IMR-90 (cell line): ENCODE measurements at regions not wholly inside any gene's neighbourhood (a gene's known extent, or its start where the extent isn't known, plus 50 kb on each side); places are given as distances from the start of the nearest gene placed in this dataset.

Experiments
- ATAC-seq: fragments of 200-7000 bp; cut with Tn5 transposase; 2 replicates; pipeline ENCODE4 v1.9.1; 2020; ENCODE audit warnings: low read depth, mild to moderate bottlenecking, moderate library complexity
- BruUV-seq: library from RNA; stranded (reverse); fragments of 400-500 nt; replicated peaks from 2 replicates; lab custom pipeline; 2021; lab: Mats Ljungman, UMichigan
- CTCF ChIA-PET: fragments of 300-600 bp; formaldehyde crosslinking; extraction: SDS; loops from one replicate; lab custom pipeline; 2021; ENCODE audit warnings: antibody characterized with exemption; lab: Yijun Ruan, JAX
- POLR2A ChIA-PET: fragments of 300-600 bp; sonication (Branson Sonifier 250); formaldehyde crosslinking; loops from one replicate; lab custom pipeline; 2022; ENCODE audit warnings: antibody characterized with exemption; ENCODE audit not compliant: unreplicated experiment; lab: Charles Lee
- DNase-seq: peaks from one replicate; pipeline ENCODE4 v3.0.0; 2013
- H2AFZ ChIP-seq: replicated peaks from 2 replicates; pipeline ENCODE3; 2013; ENCODE audit warnings: low read length, mild to moderate bottlenecking; ENCODE audit not compliant: poor library complexity
- H2AK5ac ChIP-seq: 2 replicates; pipeline ENCODE4 v1.6.1; 2013; ENCODE audit warnings: low read depth, low read length, inconsistent platforms
- H2AK9ac ChIP-seq: replicated peaks from 2 replicates; pipeline ENCODE3; 2013; ENCODE audit warnings: mild to moderate bottlenecking, low read depth, low read length, moderate library complexity; ENCODE audit not compliant: poor library complexity
- H2BK120ac ChIP-seq: 2 replicates; pipeline ENCODE4 v1.6.1; 2013; ENCODE audit warnings: low read depth, low read length, inconsistent platforms
- H2BK15ac ChIP-seq: 3 replicates; pipeline ENCODE4 v1.6.1; 2013; ENCODE audit warnings: low read depth, low read length, inconsistent platforms
- H2BK20ac ChIP-seq: 2 replicates; pipeline ENCODE4 v1.6.1; 2013; ENCODE audit warnings: low read depth, mild to moderate bottlenecking, inconsistent platforms, low read length, moderate library complexity
- H2BK5ac ChIP-seq: 2 replicates; pipeline ENCODE4 v1.6.1; 2013; ENCODE audit warnings: mild to moderate bottlenecking, low read depth, low read length, inconsistent platforms; ENCODE audit not compliant: poor library complexity, severe bottlenecking
- H3K14ac ChIP-seq: replicated peaks from 2 replicates; pipeline ENCODE4 v1.6.1; 2013; ENCODE audit warnings: low read depth, low read length, inconsistent platforms
- H3K18ac ChIP-seq: 2 replicates; pipeline ENCODE4 v1.6.1; 2013; ENCODE audit warnings: low read depth, low read length, control low read depth
- H3K23ac ChIP-seq: 2 replicates; pipeline ENCODE4 v1.6.1; 2013; ENCODE audit warnings: low read depth, low read length, inconsistent platforms
- H3K27ac ChIP-seq: 2 replicates; pipeline ENCODE4 v1.5.1; 2013; ENCODE audit warnings: mild to moderate bottlenecking, control low read depth, low read length; ENCODE audit not compliant: insufficient read depth
- H3K27me3 ChIP-seq: 2 replicates; pipeline ENCODE4 v1.6.1; 2013; ENCODE audit warnings: low read length; ENCODE audit not compliant: control insufficient read depth, insufficient read depth
- H3K36me3 ChIP-seq: 2 replicates; pipeline ENCODE4 v1.6.1; 2013; ENCODE audit warnings: low read length, mixed read lengths; ENCODE audit not compliant: control insufficient read depth, insufficient read depth
- H3K4ac ChIP-seq: 2 replicates; pipeline ENCODE4 v1.6.1; 2013; ENCODE audit warnings: low read depth, low read length, inconsistent platforms
- H3K4me1 ChIP-seq: 2 replicates; pipeline ENCODE4 v1.6.1; 2013; ENCODE audit warnings: low read length, mixed read lengths; ENCODE audit not compliant: control insufficient read depth, insufficient read depth
- H3K4me2 ChIP-seq: 2 replicates; pipeline ENCODE4 v1.6.1; 2013; ENCODE audit warnings: low read depth, mild to moderate bottlenecking, control low read depth, low read length, moderate library complexity
- H3K4me3 ChIP-seq: 2 replicates; pipeline ENCODE4 v1.5.1; 2013; ENCODE audit warnings: low read depth, mild to moderate bottlenecking, control low read depth, low read length, moderate library complexity; ENCODE audit not compliant: insufficient read depth
- H3K56ac ChIP-seq: 2 replicates; pipeline ENCODE4 v1.6.1; 2013; ENCODE audit warnings: low read length, inconsistent platforms; ENCODE audit not compliant: insufficient read depth; ENCODE audit errors: extremely low read depth
- H3K79me1 ChIP-seq, 2 experiments: 2 replicates each; pipeline ENCODE4 v1.6.1; 2013; ENCODE audit warnings: low read length in 2 of 2, inconsistent platforms in 1 of 2, low read depth in 1 of 2
- H3K9ac ChIP-seq: 2 replicates; pipeline ENCODE4 v1.6.1; 2013; ENCODE audit warnings: low read depth, low read length, control low read depth
- H3K9me1 ChIP-seq: 2 replicates; pipeline ENCODE4 v1.6.1; 2013; ENCODE audit warnings: low read length, inconsistent platforms; ENCODE audit not compliant: insufficient read depth
- H3K9me3 ChIP-seq: 2 replicates; pipeline ENCODE4 v1.6.1; 2013; ENCODE audit warnings: low read length; ENCODE audit not compliant: control insufficient read depth, insufficient read depth
- H4K20me1 ChIP-seq: 2 replicates; pipeline ENCODE4 v1.6.1; 2013; ENCODE audit warnings: low read length, inconsistent platforms; ENCODE audit not compliant: insufficient read depth
- H4K5ac ChIP-seq: 2 replicates; pipeline ENCODE4 v1.6.1; 2013; ENCODE audit warnings: mild to moderate bottlenecking, low read depth, low read length, control low read depth
- H4K8ac ChIP-seq, 2 experiments: 2 replicates each; pipeline ENCODE4 v1.6.1; 2013; ENCODE audit warnings: low read depth in 2 of 2, low read length in 2 of 2, control low read depth in 1 of 2, inconsistent platforms in 1 of 2
- H4K91ac ChIP-seq: 2 replicates; pipeline ENCODE4 v1.6.1; 2013; ENCODE audit warnings: low read depth, low read length, inconsistent platforms; ENCODE audit not compliant: insufficient read depth
- BHLHE40 ChIP-seq: fragments of 150-350 bp; IDR thresholded peaks from 2 replicates; pipeline ENCODE4 v1.6.1; 2016; ENCODE audit warnings: mild to moderate bottlenecking, low read depth, low read length
- CEBPB ChIP-seq: IDR thresholded peaks from 2 replicates; pipeline ENCODE4 v1.6.1; 2012; ENCODE audit warnings: low read depth, low read length, improper control_type of control experiment
- CHD1 ChIP-seq: IDR thresholded peaks from 2 replicates; pipeline ENCODE4 v1.6.1; 2012; ENCODE audit warnings: low read depth, low read length, improper control_type of control experiment
- CTCF ChIP-seq: conservative IDR thresholded peaks from 2 replicates; pipeline ENCODE4 v1.5.1; 2012; ENCODE audit warnings: mild to moderate bottlenecking, low read depth, low read length, improper control_type of control experiment
- ELK1 ChIP-seq: fragments of 150-350 bp; IDR thresholded peaks from 2 replicates; pipeline ENCODE4 v1.6.1; 2016; ENCODE audit warnings: low read depth, mild to moderate bottlenecking, low read length, moderate library complexity, borderline replicate concordance
- FOS ChIP-seq: fragments of 150-350 bp; IDR thresholded peaks from 2 replicates; pipeline ENCODE4 v1.6.1; 2016; ENCODE audit warnings: low read depth, low read length
- MAFK ChIP-seq: IDR thresholded peaks from 2 replicates; pipeline ENCODE4 v1.6.1; 2012; ENCODE audit warnings: low read depth, low read length, improper control_type of control experiment
- MAZ ChIP-seq: IDR thresholded peaks from 2 replicates; pipeline ENCODE4 v1.6.1; 2012; ENCODE audit warnings: low read depth, mild to moderate bottlenecking, low read length, improper control_type of control experiment, moderate library complexity, borderline replicate concordance
- MXI1 ChIP-seq: IDR thresholded peaks from 2 replicates; pipeline ENCODE4 v1.6.1; 2012; ENCODE audit warnings: low read depth, mild to moderate bottlenecking, low read length, moderate library complexity, borderline replicate concordance
- NFE2L2 ChIP-seq: fragments of 150-350 bp; IDR thresholded peaks from 2 replicates; pipeline ENCODE4 v1.6.1; 2016; ENCODE audit warnings: low read depth, mild to moderate bottlenecking, low read length
- POLR2A ChIP-seq: IDR thresholded peaks from 2 replicates; pipeline ENCODE4 v1.6.1; 2012; ENCODE audit warnings: mild to moderate bottlenecking, low read depth, low read length
- RAD21 ChIP-seq: IDR thresholded peaks from 2 replicates; pipeline ENCODE4 v1.6.1; 2012; ENCODE audit warnings: low read length, improper control_type of control experiment
- RCOR1 ChIP-seq: IDR thresholded peaks from 2 replicates; pipeline ENCODE4 v1.6.1; 2012; ENCODE audit warnings: mild to moderate bottlenecking, low read length, improper control_type of control experiment; ENCODE audit not compliant: insufficient replicate concordance
- RFX5 ChIP-seq: IDR thresholded peaks from 2 replicates; pipeline ENCODE4 v1.8.0; 2012; ENCODE audit warnings: low read depth, mild to moderate bottlenecking, low read length, moderate library complexity
- SMC3 ChIP-seq: fragments of 150-350 bp; IDR thresholded peaks from 2 replicates; pipeline ENCODE4 v1.6.1; 2016; ENCODE audit warnings: low read depth, mild to moderate bottlenecking, antibody characterized with exemption, low read length, moderate library complexity
- USF2 ChIP-seq: fragments of 150-350 bp; IDR thresholded peaks from 2 replicates; pipeline ENCODE4 v1.6.1; 2017; ENCODE audit warnings: mild to moderate bottlenecking, antibody characterized with exemption, low read length, low read depth
- WGBS, 2 experiments: methylation state at CpG; one replicate each; pipeline versions ENCODE4 v1.1.5 to v1.1.7; 2013; ENCODE audit warnings: missing lambda C conversion rate in 2 of 2; ENCODE audit not compliant: insufficient read length in 1 of 2; ENCODE audit errors: extremely low coverage in 2 of 2; 5-methylcytosine and 5-hydroxymethylcytosine counted together
- dilution Hi-C: fragments of 300-500 bp; cut with HindIII; formaldehyde crosslinking; loops from one replicate; pipeline ENCODE4 v1.14.3; 2018; ENCODE audit warnings: low sequenced_read_pairs; ENCODE audit not compliant: unreplicated experiment
- in situ Hi-C: fragments of 300-500 bp; cut with MboI; formaldehyde crosslinking; loops from 3 replicates; pipeline ENCODE4 v1.14.3; 2019; ENCODE audit warnings: low sequenced_read_pairs, inconsistent platforms, mixed read lengths
- intact Hi-C: fragments of 100-400 bp; cut with micrococcal nuclease; formaldehyde crosslinking; loops from 2 replicates; pipeline ENCODE4 v1.10.0; 2022

- no TSS peak for BruUV-seq
- Histone ChIP-seq H4K20me1 (no peaks in the 10 kb centered on the region), H4K91ac (no peak overlapping the region), H3K36me3 (no peaks in the 10 kb centered on the region), H3K79me1 (no peaks in the 10 kb centered on the region), H3K9me1 (no peaks in the 10 kb centered on the region), H3K9ac (no peak overlapping the region), H3K4me2 (no peak overlapping the region), H2AK9ac (no peak overlapping the region), H3K4ac (no peak overlapping the region), H4K8ac (no peak overlapping the region), H3K23ac (no peak overlapping the region), H2AFZ (no peak overlapping the region), H3K9me3 (peaks cover 3% of the 10 kb centered on the region; the same call in 1 of the 2 replicates), H2BK20ac (no peak overlapping the region), H3K4me1 (no peaks in the 10 kb centered on the region), H2BK15ac (no peak overlapping the region), H2BK120ac (no peak overlapping the region), H2BK5ac (no peak overlapping the region), H4K5ac (no peak overlapping the region), H3K27ac (no peak overlapping the region), H3K56ac (no peak overlapping the region), H3K4me3 (no peak overlapping the region), H2AK5ac (no peak overlapping the region), H3K18ac (no peak overlapping the region), H3K14ac (no peak overlapping the region), H3K27me3 (no peaks in the 10 kb centered on the region)
- no peak for DNase-seq
- intact Hi-C loops = no loop called here
- no peak for TF ChIP-seq USF2
- TF ChIP-seq MAFK = no peak
- no peak for TF ChIP-seq CEBPB
- no peak for TF ChIP-seq RCOR1
- TF ChIP-seq RFX5 = no peak
- no peak for TF ChIP-seq CTCF
- no peak for TF ChIP-seq MXI1
- TF ChIP-seq RAD21 = no peak
- TF ChIP-seq FOS = no peak
- TF ChIP-seq MAZ = no peak
- no peak for TF ChIP-seq POLR2A
- TF ChIP-seq BHLHE40 = no peak
- no peak for TF ChIP-seq CHD1
- no peak for TF ChIP-seq NFE2L2
- TF ChIP-seq SMC3 = no peak
- TF ChIP-seq ELK1 = no peak
- no CpG with 5 or more reads among the region's 15 CpGs for WGBS, 2 experiments
- ATAC-seq = no peak
- CTCF ChIA-PET = no interaction called here
- POLR2A ChIA-PET = no interaction called here
- in situ Hi-C loops = no loop called here
- dilution Hi-C loops = no loop called here
Measured at GRCh38 chr1:30001011-30001731, 722.2 kb downstream of the MATN1 start.
